GM21576 (cell line): ENCODE measurements at regions not wholly inside any gene's neighbourhood (a gene's known extent, or its start where the extent isn't known, plus 50 kb on each side); places are given as distances from the start of the nearest gene placed in this dataset.

ENCODE experiments used
- ATAC-seq: cut with Tn5 transposase; IDR thresholded peaks from one replicate; pipeline ENCODE4 v1.9.1; 2021; ENCODE audit warnings: mild to moderate bottlenecking, moderate library complexity; ENCODE audit not compliant: unreplicated experiment

DNA sequence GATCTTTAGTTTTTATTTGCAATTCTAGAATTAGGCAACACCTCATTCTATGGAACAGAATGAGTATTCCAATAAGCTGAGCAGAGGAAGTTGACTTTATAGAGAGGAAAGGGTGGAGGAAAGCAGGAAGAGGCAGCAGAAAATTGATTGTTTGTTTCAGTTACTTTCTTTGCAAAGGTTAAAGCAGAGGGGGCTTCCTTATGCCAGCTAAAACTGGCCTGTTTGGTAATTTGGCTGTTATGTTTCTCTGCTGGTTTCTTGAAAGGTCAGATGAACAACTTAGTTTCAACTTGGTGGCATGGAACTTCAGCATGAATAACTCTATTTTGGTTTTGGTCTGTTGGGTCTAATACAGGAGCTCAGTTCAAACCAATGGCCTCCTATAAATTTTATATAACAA lies 190.9 kb upstream of the IL12A start:
- ATAC-seq, result no peak

DNA sequence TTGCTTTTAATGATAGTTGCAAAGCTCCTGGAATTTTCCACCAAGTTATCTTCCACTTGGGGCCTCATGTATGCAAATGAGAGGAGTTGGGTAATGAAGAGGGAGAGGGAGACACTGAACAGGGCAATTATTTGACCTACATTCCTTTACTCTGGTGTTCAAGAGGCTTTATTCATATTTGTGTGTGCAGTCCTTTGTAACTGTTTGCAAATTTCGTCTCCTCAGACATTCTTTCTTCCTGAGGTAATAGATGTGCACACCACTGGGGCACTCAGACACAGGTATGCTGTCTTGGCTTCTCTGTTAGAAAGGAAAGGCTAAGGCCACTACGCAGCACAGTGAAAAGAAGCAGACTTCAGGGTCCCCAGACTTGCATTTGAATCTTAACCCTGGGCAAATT lies 189.7 kb upstream of the IL12A start:
- ATAC-seq, result no peak

DNA sequence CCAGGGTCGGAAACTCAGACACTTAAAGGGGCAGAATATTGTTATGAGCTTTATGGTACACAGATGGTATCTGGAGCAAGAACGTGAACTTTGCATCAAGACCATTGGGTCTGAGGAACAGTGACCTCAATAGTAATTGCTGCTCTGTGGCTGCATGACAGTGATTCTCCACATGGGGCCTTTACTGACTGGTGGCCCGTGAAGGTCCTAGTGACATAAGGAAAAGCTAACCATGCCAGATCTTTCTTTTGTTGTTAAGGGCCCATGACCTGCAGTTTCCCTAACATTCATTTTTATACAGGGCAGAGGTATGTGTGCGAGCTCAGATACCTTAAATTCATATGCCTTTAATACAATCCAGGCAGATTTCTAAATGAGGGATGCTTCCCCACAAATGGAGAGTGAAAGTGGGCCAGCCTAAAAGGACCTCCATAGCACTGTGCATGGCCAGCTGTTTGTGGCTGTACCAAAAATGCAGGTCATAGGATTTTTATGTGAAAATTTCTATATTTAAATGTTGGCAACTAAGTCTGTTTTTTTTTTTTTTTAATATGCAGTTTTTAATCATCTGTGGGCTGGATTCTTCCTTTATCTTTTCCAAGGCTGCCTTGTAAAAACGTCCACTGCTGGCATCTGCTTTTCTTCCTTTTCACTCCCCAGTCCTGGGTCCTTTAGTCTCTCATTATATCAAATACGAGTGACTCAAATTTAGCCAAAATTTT lies 188.0 kb upstream of the IL12A start:
- no peak for ATAC-seq

DNA sequence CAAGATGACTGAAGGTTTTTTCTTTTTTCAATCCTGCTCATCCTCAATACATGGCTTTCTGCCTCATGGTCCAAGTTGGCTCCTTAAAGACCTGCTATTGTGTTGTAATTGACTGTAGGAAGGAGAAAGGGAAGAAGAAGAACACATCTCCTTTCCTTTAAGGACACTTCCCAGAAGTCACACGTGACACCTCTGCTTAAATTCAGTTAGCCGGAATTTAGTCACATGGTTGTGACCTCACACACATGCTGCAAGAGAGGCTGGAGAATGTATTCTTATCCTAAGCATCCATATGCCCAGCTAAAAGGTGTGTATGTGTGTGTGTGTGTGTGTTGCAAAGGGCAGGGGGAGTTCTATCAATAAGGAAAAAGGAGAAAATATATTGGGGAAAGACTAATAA lies 185.8 kb upstream of the IL12A start:
- ATAC-seq, result no peak

DNA sequence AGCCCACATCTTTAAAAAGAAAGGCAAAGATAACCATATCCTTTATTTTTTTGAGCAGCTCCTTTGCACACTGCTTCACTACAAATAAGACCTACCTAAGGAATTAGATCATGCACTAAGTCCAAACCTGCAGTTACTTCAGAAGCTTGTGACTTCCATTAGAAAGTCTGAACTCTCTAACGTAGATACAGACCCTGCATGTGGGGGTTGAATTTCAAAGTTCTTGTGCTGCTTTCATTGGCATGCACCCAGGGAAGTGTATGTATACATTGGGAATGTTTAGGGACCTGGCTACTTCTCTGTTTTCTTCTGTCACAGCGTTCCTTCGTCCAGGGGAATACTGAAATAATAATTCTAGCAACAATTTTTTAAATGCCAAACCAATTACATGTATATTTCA lies 185.2 kb upstream of the IL12A start:
- no peak for ATAC-seq

DNA sequence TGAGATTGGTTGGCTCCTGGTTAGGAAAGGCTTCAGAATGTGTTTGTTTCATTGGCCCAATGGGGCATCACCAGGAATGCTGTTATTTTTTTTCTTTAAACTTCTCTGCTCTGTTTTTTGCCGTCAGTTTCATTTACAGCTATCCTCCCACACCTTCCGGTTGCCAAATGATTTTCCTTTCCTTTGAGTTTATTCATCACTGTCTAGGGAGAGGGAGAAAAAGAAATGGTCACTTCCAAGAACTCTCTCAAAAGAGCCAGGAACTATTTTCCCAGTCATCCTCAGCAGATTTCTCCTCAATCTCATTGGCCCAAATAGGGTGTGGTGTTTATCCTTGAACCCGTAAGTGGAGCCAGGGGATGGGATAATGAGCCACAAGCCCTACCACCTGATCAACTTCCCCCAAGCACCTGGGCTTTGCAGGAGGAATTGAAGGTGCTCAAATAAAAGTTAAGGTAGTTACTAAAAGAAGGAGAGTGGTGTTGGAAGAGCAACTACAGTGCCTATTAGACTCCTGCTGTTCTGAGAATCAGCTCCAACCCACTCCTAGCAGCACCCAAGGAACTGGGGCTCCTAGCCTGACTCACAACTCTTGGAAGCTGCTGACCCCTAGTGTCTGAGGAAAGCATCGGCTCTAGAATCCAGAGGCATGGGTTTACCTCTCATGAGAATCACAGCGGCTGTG lies 183.8 kb upstream of the IL12A start:
- peak; percentile 94 for ATAC-seq

DNA sequence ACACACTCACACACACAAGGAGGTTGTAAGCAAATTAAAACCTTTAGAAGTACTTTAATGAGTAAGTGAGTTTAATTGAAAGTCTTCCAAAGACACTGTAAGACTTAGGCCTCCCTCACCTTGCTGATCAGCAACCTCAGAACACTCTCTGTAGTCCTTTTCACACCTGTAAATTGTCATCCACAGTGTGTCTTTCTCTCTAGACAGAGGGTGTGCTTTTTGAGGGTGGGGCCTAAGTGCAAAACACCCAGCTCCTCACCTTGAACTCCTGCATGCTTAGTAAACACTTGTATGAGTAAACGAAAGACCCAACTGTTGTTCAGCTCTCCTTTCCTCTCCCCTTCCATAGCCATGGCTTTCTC lies 183.2 kb upstream of the IL12A start:
- ATAC-seq, result peak; percentile 11

DNA sequence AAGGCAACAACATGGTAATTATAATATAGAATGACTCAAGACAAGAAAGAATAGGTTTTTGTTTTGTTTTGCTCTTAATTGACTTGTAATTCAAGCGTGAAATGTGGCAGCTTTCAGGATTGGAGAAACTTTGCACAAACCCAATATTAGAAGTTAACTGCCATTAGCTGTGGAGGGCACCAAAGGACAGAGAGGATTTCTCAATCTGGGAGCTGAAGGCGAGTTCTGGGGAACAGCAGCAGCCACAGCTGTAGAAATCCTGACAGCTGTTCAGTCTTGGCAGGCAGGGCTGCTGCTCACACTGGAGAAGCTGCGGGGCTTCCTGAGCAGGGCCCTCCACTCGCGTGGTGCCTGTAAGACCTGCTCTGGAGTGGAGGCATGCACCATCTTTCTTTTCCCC lies 182.2 kb upstream of the IL12A start:
- ATAC-seq, result no peak

DNA sequence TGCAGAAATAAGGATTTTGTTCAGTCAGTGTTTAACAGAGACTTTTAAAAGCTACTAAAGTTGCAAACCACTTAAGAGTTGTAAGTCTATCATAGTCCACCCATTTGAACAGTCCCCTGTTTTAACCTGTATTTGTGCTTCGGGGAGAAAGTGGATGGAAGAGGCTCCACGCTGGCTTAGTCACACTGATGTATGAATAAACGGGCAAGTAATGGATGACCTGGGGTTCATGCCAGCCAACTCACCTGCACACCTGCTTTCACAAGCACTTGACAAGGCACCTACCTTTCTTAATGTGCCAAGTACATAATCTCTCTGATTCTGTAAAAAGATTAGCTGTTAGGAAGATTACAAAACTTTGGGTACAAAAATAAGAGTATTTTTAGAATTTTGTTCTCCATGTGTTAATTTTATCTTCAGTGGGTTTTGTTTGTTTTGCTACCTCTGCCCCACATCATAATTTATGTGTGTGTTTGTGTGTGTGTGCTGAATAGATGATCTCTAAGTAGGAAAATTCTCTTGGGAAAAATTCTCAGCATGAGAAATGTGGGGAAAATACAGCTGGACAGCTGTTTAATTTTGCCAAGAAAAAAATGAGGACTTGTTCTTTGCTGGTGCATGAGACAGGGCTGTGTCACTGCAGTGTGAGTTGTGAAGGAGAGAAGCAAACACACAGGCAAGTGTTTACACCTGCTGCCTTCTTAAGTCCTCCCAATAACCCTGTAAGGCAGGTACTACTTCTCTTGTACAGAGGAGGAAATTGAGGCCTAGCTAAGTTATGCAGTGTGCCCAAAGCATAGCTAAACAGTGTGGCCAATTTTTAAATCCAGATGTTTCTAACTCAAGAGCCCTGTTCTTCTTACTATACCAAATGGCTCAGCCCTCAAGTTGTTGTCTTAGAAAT lies 181.2 kb upstream of the IL12A start:
- no peak for ATAC-seq

DNA sequence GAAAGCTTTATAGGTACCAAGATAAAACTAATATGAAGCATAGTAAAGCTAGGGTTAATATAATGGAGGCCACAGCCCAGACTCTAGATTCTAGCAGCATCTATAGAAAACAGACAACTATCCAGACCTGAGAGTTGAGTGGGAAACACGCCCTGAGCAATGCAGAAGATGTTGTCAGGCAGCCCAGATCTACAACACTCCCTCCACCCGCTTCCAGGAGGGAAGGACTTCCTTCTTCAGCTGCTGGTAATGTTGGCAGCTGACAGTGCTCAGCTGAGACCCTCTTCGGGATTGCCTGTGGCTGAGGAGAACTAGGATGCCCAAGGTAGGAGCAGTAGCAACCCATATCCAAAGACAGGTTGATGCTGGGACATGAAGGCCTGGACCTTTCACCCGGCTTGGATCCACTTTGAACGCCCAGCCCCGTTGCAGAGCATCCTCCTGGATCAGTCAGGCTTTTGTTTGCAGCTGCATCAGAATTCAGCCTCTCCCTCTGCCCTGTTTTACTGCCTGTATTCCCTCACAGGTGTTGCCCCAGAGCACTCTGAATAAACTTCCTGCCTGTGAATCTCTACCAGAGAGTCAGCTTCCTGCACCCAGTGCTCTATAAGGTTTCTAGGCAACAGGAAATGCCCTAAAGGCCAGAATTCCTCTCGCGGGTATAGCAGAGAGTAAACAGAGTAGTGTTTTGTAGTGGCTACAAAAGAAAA lies 174.7 kb upstream of the IL12A start:
- ATAC-seq, result no peak

DNA sequence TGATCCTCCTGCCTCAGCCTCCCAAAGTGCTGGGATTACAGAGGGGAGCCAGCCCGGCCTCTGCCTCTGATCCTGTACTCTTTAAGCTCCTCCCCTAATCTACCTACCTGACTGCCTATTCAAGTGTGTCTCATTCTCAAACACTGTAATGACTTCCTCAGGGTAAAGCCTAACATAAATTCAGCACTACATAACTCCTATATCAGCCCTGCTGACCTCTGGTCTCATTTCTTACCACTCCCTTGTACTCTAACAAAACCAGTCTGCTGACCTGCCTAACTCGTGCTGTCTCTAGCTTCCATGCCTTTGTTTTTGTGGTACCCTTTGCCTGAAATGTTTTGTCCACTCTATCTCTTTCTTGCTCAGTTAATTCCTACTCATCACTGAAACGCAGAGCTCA lies 172.1 kb upstream of the IL12A start:
- ATAC-seq, result no peak

DNA sequence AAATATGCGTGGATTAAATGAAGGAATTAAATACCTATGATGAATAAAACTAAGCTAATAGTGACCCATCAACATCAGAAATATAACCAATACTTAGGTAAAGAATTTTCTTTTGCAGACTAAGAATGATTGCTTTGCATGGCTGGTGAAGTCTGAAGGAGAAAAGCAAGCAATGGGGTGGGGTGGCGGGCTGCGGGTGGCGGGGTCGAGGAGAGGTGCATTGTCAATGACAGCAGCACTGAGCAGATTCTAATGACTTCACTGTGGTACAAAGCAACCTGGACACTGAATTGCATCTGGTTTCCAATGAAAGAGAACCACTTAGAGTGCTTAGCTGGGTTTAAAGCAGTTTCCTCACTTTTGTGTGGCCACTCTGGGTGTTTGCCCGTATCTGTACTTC lies 171.5 kb upstream of the IL12A start:
- no peak for ATAC-seq

DNA sequence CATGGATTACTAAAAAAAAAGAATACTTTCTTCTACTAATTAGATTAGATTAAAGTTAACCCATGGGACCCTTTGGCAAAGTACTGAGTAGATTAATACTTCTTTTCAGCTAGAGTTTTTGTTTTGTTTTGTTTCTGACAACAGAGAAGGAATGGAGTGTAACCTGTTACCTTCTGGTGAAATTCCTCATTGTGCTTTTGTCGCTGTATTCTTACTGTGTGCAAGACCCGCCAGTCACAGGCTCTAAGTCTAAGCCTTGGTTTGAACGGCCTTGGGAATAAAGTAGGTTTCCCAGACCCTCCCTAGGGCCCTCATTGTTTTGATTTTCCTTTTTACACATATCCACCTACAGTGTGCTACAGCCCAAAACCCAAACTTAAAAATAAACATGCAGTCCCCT lies 171.1 kb upstream of the IL12A start:
- ATAC-seq, result no peak

DNA sequence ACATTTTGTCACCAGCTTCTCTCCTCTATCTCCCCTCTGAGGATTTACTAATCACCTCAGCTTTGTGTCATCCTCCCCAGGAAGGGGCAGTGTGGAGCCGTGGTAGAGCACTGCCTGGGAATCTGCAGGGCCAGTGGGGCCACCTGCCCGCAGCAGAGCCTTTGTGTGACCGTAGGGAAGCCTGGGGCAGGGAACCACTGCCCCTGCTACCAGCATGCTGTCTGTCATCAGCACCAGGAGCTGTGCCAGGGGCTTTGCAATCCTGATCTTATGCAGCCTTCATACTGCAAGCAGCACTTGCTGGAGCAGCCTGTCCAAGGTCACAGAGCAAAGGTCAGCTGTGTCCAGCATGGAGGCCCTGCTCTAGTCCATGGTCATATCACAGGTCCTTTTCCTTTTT lies 170.2 kb upstream of the IL12A start:
- no peak for ATAC-seq

DNA sequence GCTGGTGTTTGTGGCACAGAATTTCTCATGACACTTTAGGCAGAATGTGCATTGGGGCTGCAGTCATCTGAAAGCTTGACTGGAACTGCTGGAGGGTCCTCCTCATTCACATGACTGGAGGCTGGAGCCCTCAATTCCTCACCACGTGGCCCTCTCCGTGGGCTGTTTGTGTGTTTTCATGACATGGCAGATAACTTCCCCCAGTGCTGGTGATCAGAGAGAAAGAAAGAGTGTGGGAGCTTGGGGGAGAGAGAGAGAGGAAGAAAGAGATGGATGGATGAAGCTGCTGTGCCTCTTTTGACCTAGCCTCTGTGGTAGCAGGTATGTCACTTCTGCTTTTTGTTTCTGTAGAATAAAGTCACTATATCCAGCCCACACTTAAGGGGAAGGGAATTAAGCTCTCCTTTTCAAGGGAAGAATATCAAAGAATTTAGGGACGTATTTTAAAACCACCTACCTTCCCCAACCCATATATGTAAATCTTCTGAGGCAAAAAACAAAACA lies 169.6 kb upstream of the IL12A start:
- ATAC-seq, result no peak

DNA sequence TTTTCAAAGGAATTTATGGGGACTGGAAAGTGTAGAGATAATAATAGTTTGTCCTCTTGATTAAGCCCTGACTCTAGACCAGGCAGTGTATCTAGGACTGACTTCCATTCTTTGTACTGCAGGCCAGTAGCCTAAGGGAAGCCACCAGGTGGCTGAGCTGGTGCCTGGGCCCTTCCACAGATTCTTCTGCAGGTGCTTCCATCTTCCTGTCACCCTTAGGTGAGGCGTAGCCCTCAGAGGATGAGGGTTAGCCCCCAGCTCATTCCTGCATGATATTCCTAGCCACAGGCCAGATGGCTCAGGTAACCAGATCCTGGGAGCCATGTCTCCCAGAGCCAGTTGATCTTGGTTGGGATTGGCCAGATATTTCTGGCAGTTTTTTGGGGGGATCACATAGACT lies 169.0 kb upstream of the IL12A start:
- no peak for ATAC-seq

DNA sequence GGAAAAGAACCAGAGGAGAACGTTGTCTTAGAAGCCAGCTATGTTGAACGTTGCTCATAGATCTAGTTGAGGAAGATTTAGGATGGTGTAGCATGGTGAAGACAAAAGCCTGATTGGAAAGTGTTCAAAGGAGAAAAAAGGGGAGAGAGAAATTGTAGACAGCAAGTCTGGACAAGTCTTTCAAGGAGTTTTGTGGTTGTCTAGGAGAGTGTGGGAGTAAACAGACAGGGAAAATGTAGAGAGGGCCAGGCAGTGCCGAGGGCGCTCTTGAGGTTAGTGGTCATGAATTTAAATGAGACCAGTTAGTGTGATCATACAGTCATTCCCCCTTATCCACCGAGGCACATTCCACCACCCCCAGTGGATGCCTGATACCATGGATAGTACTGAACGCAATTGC lies 167.5 kb upstream of the IL12A start:
- ATAC-seq, result no peak

DNA sequence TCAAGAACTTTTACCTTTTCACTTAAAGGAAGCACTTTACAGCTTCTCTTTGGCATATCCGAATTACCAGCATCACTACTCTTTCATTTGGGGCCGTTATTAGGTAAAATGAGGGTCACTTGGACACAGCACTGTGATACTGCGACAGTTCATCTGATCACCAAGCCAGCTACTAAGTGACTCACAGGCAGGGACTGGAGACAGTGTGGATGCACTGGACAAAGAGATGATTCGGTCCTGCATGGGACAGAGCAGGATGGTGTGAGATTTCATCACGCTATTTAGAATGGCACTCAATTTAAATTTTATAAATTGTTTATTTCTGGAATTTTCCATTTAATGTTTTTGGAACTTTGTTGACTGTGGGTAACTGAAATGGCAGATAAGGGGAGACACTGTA lies 166.9 kb upstream of the IL12A start:
- no peak for ATAC-seq

DNA sequence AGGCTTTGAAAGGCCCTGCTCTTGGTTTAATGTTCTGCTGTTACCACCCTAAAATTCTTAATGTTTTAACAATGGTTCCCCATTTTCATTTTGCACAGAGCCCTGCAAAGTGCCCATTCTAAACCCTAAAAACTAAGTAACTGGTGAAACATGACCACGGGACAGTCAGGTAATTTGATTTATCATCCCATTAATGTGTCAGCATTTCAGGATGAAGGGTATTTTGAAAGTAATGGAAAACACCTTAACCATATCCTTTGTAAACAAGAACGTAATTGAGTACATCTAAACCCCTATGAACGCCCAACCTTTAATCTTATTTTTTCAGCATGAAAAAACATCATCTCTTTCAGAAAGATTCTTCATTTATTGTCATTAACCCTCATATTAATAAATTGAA lies 164.9 kb upstream of the IL12A start:
- ATAC-seq, result no peak

DNA sequence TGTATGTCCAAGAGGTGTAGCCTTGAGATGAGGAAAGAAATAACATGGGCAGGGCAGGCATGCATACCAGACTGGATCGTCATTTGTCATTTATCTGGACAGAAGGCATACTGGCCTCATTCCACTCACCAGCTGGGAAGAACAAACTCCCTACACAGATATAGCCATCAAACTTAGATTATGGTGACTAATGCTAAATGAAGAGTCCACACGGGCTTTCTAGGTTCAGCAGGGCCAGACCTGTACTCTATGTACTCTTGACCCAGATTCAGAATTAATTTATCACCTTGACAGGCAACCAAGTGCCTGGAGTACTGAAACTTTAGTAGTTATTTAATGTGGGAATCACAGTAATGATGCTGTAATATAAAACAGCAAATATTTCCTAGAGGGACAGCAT lies 164.3 kb upstream of the IL12A start:
- no peak for ATAC-seq

DNA sequence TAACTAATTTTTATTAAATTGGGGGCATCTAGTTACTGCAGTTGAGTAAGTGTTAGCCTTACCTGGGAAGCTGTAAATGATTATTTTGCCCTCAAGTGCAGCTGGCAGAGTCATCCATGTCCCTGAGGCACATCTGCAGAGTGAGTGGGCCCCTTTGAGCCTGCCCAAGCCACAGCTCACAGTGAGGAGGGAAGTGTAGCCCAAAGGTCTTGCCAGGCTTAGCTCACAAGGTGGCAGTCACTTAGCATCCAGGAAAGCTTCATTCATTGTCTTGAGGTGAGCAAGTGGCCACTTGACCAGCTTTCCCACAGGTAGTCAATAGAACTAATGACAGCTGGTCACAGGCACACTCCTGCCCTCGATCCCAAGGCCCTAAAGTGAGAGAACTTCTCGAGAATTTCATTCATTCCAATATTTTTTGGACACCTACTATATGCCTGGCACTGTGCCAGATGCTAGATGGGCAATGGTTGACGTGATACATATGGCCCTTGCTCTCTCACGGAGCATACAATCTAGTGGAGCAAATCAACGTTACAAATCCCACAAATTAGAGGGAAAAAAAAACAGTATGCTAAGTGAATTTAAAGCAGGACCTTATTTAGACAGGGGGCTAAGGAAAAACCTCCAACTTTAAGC lies 163.3 kb upstream of the IL12A start:
- ATAC-seq, result no peak
